Esophagus squamous epithelium (tissue), 5 donors: ENCODE measurements at regions not wholly inside any gene's neighbourhood (a gene's known extent, or its start where the extent isn't known, plus 50 kb on each side); places are given as distances from the start of the nearest gene placed in this dataset.

Experiments used
- DNase-seq: peaks from one replicate; lab custom pipeline; 2025; lab: John Stamatoyannopoulos, UW
- H3K27ac ChIP-seq, 4 donors: fragments of 200-600 bp; sonication (generic); one replicate each; pipeline ENCODE4 v1.5.1; 2016 to 2019; ENCODE audit warnings: mild to moderate bottlenecking in 1 of 4
- H3K27me3 ChIP-seq, 4 donors: fragments of 200-600 bp; sonication (generic); 1 replicate in 3 of 4; 2 replicates in 1 of 4; pipeline versions ENCODE4 v1.5.1 to v1.6.0; 2017 to 2021; ENCODE audit warnings: antibody characterized with exemption in 1 of 4
- H3K36me3 ChIP-seq, 3 donors: fragments of 200-600 bp; sonication (generic); one replicate each; pipeline ENCODE4 v1.5.1; 2016 to 2019
- H3K4me1 ChIP-seq, 3 donors: fragments of 200-600 bp; sonication (generic); one replicate each; pipeline ENCODE4 v1.5.1; 2017 to 2019
- H3K4me3 ChIP-seq, 4 donors: fragments of 200-600 bp; sonication (generic); 1 replicate in 3 of 4; 2 replicates in 1 of 4; pipeline ENCODE4 v1.5.1; 2016 to 2019; ENCODE audit warnings: mild to moderate bottlenecking in 2 of 4, moderate library complexity in 1 of 4
- H3K9me3 ChIP-seq, 3 donors: fragments of 200-600 bp; sonication (generic); one replicate each; pipeline ENCODE4 v1.5.1; 2016 to 2019
- POLR2A ChIP-seq, 4 donors: fragments of 450-650 bp; IDR thresholded peaks; one replicate each; pipeline ENCODE4 v1.6.1; 2017; ENCODE audit warnings: antibody characterized with exemption in 4 of 4, mild to moderate bottlenecking in 4 of 4, moderate library complexity in 3 of 4
- WGBS, 2 donors: methylation state at CpG; one replicate each; pipeline ENCODE4 v1.1.5; 2018; 5-methylcytosine and 5-hydroxymethylcytosine counted together
- intact Hi-C: fragments of 100-400 bp; cut with DNase I; formaldehyde crosslinking; loops from one replicate; pipeline ENCODE4 v1.15.0; 2022
- TF ChIP-seq, protein P1 (sequence below), 6 experiments: fragments of 450-650 bp in 4 of 6; fragments of 200-600 bp in 2 of 6; sonication (generic) in 2 of 6; IDR thresholded peaks; one replicate each; pipeline ENCODE4 v1.5.1; 2016 to 2019; ENCODE audit warnings: antibody characterized with exemption in 6 of 6, mild to moderate bottlenecking in 4 of 6, moderate library complexity in 4 of 6
- donor health status: DM: yes; HTN: yes; CAD: no.

GRCh38 chr2:198283146-198283545, 478.8 kb downstream of the PLCL1 start:
- TF ChIP-seq, protein P1, sequence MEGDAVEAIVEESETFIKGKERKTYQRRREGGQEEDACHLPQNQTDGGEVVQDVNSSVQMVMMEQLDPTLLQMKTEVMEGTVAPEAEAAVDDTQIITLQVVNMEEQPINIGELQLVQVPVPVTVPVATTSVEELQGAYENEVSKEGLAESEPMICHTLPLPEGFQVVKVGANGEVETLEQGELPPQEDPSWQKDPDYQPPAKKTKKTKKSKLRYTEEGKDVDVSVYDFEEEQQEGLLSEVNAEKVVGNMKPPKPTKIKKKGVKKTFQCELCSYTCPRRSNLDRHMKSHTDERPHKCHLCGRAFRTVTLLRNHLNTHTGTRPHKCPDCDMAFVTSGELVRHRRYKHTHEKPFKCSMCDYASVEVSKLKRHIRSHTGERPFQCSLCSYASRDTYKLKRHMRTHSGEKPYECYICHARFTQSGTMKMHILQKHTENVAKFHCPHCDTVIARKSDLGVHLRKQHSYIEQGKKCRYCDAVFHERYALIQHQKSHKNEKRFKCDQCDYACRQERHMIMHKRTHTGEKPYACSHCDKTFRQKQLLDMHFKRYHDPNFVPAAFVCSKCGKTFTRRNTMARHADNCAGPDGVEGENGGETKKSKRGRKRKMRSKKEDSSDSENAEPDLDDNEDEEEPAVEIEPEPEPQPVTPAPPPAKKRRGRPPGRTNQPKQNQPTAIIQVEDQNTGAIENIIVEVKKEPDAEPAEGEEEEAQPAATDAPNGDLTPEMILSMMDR (IDR thresholded peaks at IDR 0.05), result no peak
- TF ChIP-seq POLR2A (IDR thresholded peaks at IDR 0.05), result no peak
- intact Hi-C loops, result no loop called here
- H3K4me1 ChIP-seq, result no peaks in the 10 kb centered on the region

GRCh38 chr2:198282061-198282460, 477.7 kb downstream of the PLCL1 start:
- no peak for TF ChIP-seq POLR2A (IDR thresholded peaks at IDR 0.05)
- TF ChIP-seq, protein P1 (IDR thresholded peaks at IDR 0.05), result no peak
- Histone ChIP-seq H3K36me3 (no peaks in the 10 kb centered on the region), H3K9me3 (no peaks in the 10 kb centered on the region), H3K4me1 (no peaks in the 10 kb centered on the region), H3K27me3 (peaks cover 0 to 12% (median 0%) of the 10 kb centered on the region in 4 donors), H3K27ac (no peak overlapping the region), H3K4me3 (no peak overlapping the region)
- DNase-seq, result no peak
- 56 to 76% methylated on average over 3 of the region's 3 CpGs for WGBS, 2 donors
- intact Hi-C loops, result no loop called here

More at GRCh38 chr2:198283146-198283545, 478.8 kb downstream of the PLCL1 start:
- no peak for DNase-seq
- WGBS, 2 donors, result 44 to 47% methylated on average over 2 of the region's 2 CpGs
- no peaks in the 10 kb centered on the region for H3K36me3 ChIP-seq
- no peak overlapping the region for H3K27ac ChIP-seq
- no peak overlapping the region for H3K4me3 ChIP-seq
- no peaks in the 10 kb centered on the region for H3K9me3 ChIP-seq
- H3K27me3 ChIP-seq, result peaks cover 0 to 10% (median 0%) of the 10 kb centered on the region in 4 donors

DNA sequence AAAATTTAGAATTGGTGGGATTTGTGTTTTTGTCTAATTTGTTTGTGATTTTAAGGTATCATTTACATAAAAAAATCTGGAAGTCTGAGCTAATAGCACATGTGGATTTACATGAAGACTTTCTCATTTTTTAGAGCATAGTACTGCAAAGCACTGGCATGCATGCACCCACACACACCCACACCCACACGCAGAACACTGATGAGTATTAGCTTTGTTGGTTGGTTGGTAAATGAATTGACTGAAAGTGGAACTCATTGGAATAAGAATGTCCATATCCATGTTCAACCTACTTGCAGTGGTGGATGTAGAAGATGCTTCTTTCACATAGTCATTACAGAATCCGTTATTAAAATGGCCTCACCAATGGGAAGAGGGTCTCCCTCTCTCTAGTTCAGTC, 475.8 kb downstream of the PLCL1 start:
- no peaks in the 10 kb centered on the region for H3K4me1 ChIP-seq
- 65 to 78% methylated on average over 2 of the region's 2 CpGs for WGBS, 2 donors
- TF ChIP-seq POLR2A (IDR thresholded peaks at IDR 0.05), result no peak
- TF ChIP-seq, protein P1 (IDR thresholded peaks at IDR 0.05), result no peak
- intact Hi-C loops, result no loop called here
- no peak for DNase-seq
- H3K27ac ChIP-seq, result no peak overlapping the region
- H3K9me3 ChIP-seq, result no peaks in the 10 kb centered on the region
- H3K27me3 ChIP-seq, result peaks cover 0 to 12% (median 0%) of the 10 kb centered on the region in 4 donors
- no peak overlapping the region for H3K4me3 ChIP-seq
- no peaks in the 10 kb centered on the region for H3K36me3 ChIP-seq

DNA sequence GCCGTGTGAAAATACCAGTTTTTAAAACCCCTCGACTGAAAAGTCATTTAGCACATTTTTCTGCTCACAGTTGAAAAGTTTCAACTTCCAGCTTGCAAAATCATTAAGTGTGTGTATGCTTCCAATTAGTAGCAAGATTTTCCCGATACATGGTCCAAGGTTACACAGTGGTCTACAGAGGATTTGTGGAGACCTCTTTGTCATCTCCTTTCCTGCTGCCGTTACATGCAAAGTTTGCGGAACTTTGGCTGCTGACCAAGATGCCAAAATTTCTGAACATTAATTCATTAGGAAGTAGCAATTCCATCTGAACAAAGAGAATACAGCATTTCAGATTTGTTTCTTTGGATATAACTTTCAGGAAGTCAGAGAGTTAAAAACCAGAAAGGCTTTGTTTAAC, 474.6 kb downstream of the PLCL1 start:
- intact Hi-C loops, result no loop called here

GRCh38 chr2:198277181-198277580, 472.8 kb downstream of the PLCL1 start:
- H3K4me3 ChIP-seq, result no peak overlapping the region
- 88 to 91% methylated on average over 2 of the region's 2 CpGs for WGBS, 2 donors

More for the DNA sequence above, 474.6 kb downstream of the PLCL1 start:
- Histone ChIP-seq H3K4me3 (no peak overlapping the region), H3K27ac (no peak overlapping the region), H3K4me1 (peaks cover 0 to 3% (median 0%) of the 10 kb centered on the region in 3 donors), H3K36me3 (no peaks in the 10 kb centered on the region), H3K9me3 (no peaks in the 10 kb centered on the region), H3K27me3 (peaks cover 0 to 4% (median 0%) of the 10 kb centered on the region in 4 donors)
- DNase-seq, result no peak
- WGBS, 2 donors, result 55 to 63% methylated on average over 5 of the region's 5 CpGs
- TF ChIP-seq, protein P1 (IDR thresholded peaks at IDR 0.05), result no peak
- no peak for TF ChIP-seq POLR2A (IDR thresholded peaks at IDR 0.05)

More at GRCh38 chr2:198277181-198277580, 472.8 kb downstream of the PLCL1 start:
- TF ChIP-seq POLR2A (IDR thresholded peaks at IDR 0.05), result no peak
- TF ChIP-seq, protein P1 (IDR thresholded peaks at IDR 0.05), result no peak
- no peaks in the 10 kb centered on the region for H3K36me3 ChIP-seq
- H3K9me3 ChIP-seq, result no peaks in the 10 kb centered on the region
- no peak for DNase-seq
- H3K4me1 ChIP-seq, result peaks cover 0 to 17% (median 0%) of the 10 kb centered on the region in 3 donors
- intact Hi-C loops, result no loop called here
- H3K27ac ChIP-seq, result no peak overlapping the region
- H3K27me3 ChIP-seq, result peaks cover 0 to 3% (median 0%) of the 10 kb centered on the region in 4 donors
